Smooth muscle cell (in vitro differentiated cells): ENCODE measurements at regions not wholly inside any gene's neighbourhood (a gene's known extent, or its start where the extent isn't known, plus 50 kb on each side); places are given as distances from the start of the nearest gene placed in this dataset.

Experiments
- DNase-seq: peaks from one replicate; lab custom pipeline; 2025; ENCODE audit not compliant: unreplicated experiment; lab: John Stamatoyannopoulos, UW
- H2AFZ ChIP-seq: fragments of 200-600 bp; sonication (generic); 2 replicates; pipeline ENCODE4 v1.6.0; 2016; ENCODE audit warnings: antibody characterized with exemption, low read depth, mild to moderate bottlenecking
- H3F3A ChIP-seq: fragments of 200-600 bp; sonication (generic); 2 replicates; pipeline ENCODE4 v1.6.0; 2017; ENCODE audit warnings: antibody characterized with exemption, low read depth
- H3K27ac ChIP-seq: fragments of 200-600 bp; sonication (generic); 2 replicates; pipeline ENCODE4 v1.5.1; 2016; ENCODE audit warnings: low read depth, mild to moderate bottlenecking
- H3K27me3 ChIP-seq: fragments of 200-600 bp; sonication (generic); 2 replicates; pipeline ENCODE4 v1.6.1; 2016; ENCODE audit warnings: low read depth, mild to moderate bottlenecking
- H3K36me3 ChIP-seq: fragments of 200-600 bp; sonication (generic); 2 replicates; pipeline ENCODE4 v1.5.1; 2016; ENCODE audit warnings: low read depth
- H3K4me1 ChIP-seq: fragments of 200-600 bp; sonication (generic); 2 replicates; pipeline ENCODE4 v1.5.1; 2016; ENCODE audit warnings: low read depth
- H3K4me2 ChIP-seq: fragments of 200-600 bp; sonication (generic); 2 replicates; pipeline ENCODE4 v1.6.0; 2016; ENCODE audit warnings: mild to moderate bottlenecking
- H3K4me3 ChIP-seq: fragments of 200-600 bp; sonication (generic); 2 replicates; pipeline ENCODE4 v1.5.1; 2016; ENCODE audit warnings: mild to moderate bottlenecking
- H3K79me2 ChIP-seq: fragments of 200-600 bp; sonication (generic); 2 replicates; pipeline ENCODE4 v1.6.0; 2016; ENCODE audit warnings: low read depth, mild to moderate bottlenecking
- H3K9ac ChIP-seq: fragments of 200-600 bp; sonication (generic); 2 replicates; pipeline ENCODE4 v1.6.0; 2016; ENCODE audit warnings: low read depth
- H3K9me3 ChIP-seq: fragments of 200-600 bp; sonication (generic); replicated peaks from 2 replicates; pipeline ENCODE4 v1.5.1; 2016; ENCODE audit warnings: low read depth
- H4K20me1 ChIP-seq: fragments of 200-600 bp; sonication (generic); 2 replicates; pipeline ENCODE4 v1.6.0; 2016; ENCODE audit warnings: low read depth
- WGBS: methylation state at CpG from one replicate; pipeline ENCODE4 v1.1.7; 2016; ENCODE audit warnings: low lambda C conversion rate; 5-methylcytosine and 5-hydroxymethylcytosine counted together
- TF ChIP-seq, protein P1 (sequence below): fragments of 200-600 bp; sonication (generic); IDR thresholded peaks from 2 replicates; pipeline ENCODE4 v1.5.1; 2017; ENCODE audit warnings: borderline replicate concordance, mild to moderate bottlenecking, antibody characterized with exemption; ENCODE audit not compliant: insufficient read depth, poor library complexity, severe bottlenecking

DNA sequence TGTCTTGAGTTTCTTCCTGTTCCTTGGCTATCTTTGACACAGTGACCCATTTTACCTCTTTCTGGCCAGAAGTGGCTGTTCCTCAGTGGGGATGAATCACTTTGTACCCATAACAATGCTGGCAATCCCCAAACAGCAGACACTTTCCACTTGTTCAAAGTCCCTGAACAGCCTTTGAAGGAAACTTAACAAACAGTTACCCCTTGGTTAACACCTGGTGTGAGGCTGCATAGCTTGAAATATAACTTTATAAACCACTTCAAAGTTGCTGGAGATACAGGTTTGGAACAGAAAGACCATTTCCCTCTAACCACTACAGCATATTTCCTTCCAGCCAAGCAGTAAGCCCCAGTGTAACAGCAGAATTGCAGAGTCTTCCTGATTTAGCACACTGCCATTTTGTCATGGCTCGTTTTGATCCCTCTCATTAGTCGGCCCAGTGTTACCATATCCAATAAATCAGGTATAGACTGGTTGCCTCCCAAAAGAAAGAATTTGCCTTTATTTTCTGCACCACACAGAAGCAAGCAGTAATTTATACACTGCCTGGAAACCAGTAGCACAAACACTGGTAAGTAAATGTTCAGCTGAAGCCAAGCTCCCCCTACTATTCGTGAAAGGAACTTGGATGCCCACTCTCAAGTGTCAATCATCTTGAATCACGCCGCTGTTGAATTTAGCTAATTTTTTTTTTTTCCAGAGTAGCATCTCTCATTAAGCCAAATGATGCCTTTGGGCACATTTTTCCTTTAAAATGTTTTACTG is 225.9 kb downstream of the PIK3R1 start:
- no peak overlapping the region for H3K27ac ChIP-seq
- peaks cover 3% of the 10 kb centered on the region for H3K4me1 ChIP-seq
- no peak overlapping the region for H3K4me3 ChIP-seq
- H3K9me3 ChIP-seq: no peaks in the 10 kb centered on the region
- TF ChIP-seq, protein P1, sequence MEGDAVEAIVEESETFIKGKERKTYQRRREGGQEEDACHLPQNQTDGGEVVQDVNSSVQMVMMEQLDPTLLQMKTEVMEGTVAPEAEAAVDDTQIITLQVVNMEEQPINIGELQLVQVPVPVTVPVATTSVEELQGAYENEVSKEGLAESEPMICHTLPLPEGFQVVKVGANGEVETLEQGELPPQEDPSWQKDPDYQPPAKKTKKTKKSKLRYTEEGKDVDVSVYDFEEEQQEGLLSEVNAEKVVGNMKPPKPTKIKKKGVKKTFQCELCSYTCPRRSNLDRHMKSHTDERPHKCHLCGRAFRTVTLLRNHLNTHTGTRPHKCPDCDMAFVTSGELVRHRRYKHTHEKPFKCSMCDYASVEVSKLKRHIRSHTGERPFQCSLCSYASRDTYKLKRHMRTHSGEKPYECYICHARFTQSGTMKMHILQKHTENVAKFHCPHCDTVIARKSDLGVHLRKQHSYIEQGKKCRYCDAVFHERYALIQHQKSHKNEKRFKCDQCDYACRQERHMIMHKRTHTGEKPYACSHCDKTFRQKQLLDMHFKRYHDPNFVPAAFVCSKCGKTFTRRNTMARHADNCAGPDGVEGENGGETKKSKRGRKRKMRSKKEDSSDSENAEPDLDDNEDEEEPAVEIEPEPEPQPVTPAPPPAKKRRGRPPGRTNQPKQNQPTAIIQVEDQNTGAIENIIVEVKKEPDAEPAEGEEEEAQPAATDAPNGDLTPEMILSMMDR: no peak
- no peak for DNase-seq
- H2AFZ ChIP-seq: no peak overlapping the region
- no peaks in the 10 kb centered on the region for H4K20me1 ChIP-seq
- no peaks in the 10 kb centered on the region for H3F3A ChIP-seq
- WGBS: 87% methylated on average over 5 of the region's 5 CpGs
- no peaks in the 10 kb centered on the region for H3K36me3 ChIP-seq
- no peak overlapping the region for H3K9ac ChIP-seq
- no peak overlapping the region for H3K4me2 ChIP-seq
- H3K27me3 ChIP-seq: no peaks in the 10 kb centered on the region
- H3K79me2 ChIP-seq: no peaks in the 10 kb centered on the region

DNA sequence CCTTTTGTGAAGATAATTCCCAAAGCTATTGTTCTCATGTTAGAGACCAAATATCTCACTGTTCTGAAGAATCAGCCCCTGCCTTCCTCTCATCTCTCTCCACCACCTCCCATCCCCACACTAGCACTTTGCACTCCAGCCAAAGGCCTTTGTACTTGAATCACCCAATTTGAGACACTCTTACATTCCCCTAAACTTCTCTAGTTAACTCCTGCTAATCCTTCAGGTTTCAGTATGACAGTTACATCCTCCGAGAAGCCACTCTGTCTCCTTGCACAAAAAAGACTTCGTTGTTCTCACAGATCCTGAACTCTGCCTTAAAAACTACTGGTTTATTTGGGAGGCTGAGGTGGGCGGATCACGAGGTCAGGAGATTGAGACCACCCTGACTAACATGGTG is 227.5 kb downstream of the PIK3R1 start:
- H3K27ac ChIP-seq: no peak overlapping the region
- no peaks in the 10 kb centered on the region for H4K20me1 ChIP-seq
- no peak overlapping the region for H3K4me3 ChIP-seq
- WGBS: 88% methylated on average over 4 of the region's 4 CpGs
- H3K79me2 ChIP-seq: no peaks in the 10 kb centered on the region
- H3K4me2 ChIP-seq: no peak overlapping the region
- H3K27me3 ChIP-seq: no peaks in the 10 kb centered on the region
- no peaks in the 10 kb centered on the region for H3K36me3 ChIP-seq
- DNase-seq: no peak
- no peaks in the 10 kb centered on the region for H3F3A ChIP-seq
- H3K9ac ChIP-seq: no peak overlapping the region
- no peak overlapping the region for H2AFZ ChIP-seq
- H3K9me3 ChIP-seq: no peaks in the 10 kb centered on the region
- H3K4me1 ChIP-seq: peaks cover 3% of the 10 kb centered on the region
- TF ChIP-seq, protein P1: no peak

DNA sequence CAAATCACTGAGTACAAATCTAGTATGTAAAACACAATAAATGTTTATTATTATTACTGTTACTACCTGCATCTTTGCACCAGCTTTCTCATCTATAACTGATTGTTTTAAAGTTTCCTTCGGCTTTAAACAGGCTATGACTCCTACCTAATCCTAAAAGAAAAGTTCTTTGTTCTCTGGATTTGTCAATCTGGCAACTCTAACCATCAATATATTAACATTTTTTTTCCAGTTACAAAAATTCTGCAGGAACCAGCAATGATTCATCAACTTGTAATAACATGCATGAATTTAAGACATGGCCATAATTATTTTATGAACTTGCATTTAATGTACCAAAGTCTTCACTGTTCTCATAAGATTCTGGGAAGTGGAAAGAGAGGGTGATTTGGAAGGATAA is 228.5 kb downstream of the PIK3R1 start:
- Histone ChIP-seq H3K36me3 (no peaks in the 10 kb centered on the region), H2AFZ (no peak overlapping the region), H3K79me2 (no peaks in the 10 kb centered on the region), H3K9ac (no peak overlapping the region), H4K20me1 (no peaks in the 10 kb centered on the region), H3K9me3 (no peaks in the 10 kb centered on the region), H3K4me3 (no peak overlapping the region), H3K27ac (no peak overlapping the region), H3K27me3 (no peaks in the 10 kb centered on the region), H3F3A (no peaks in the 10 kb centered on the region), H3K4me2 (no peak overlapping the region), H3K4me1 (peaks cover 3% of the 10 kb centered on the region)
- TF ChIP-seq, protein P1: no peak
- no peak for DNase-seq
- WGBS: 90% methylated on average over 1 of the region's 1 CpG

DNA sequence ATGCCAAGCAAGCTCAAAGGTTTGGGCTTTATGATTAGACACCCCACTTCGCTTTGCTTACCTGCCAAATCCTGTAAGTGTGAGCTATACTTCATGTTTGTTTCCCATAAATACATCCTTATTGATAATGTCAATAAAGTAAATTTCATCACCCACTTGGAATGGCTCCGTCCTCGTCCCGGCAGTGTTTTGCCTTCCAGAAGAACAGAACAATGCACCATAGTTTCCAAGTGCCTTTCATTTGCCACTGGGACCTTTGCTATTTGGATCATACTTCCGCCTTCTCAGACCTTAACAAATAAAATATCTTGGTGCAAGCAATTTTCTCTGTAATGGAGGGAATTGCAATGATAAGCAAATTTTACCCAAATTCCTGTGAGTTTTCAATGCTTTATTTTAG is 229.3 kb downstream of the PIK3R1 start:
- no peak for DNase-seq
- Histone ChIP-seq H3K27ac (no peak overlapping the region), H3K4me2 (no peak overlapping the region), H3K36me3 (no peaks in the 10 kb centered on the region), H3K4me3 (no peak overlapping the region), H4K20me1 (no peaks in the 10 kb centered on the region), H3K9me3 (no peaks in the 10 kb centered on the region), H3K4me1 (peaks cover 3% of the 10 kb centered on the region), H3K79me2 (no peaks in the 10 kb centered on the region), H3K27me3 (no peaks in the 10 kb centered on the region), H3F3A (no peaks in the 10 kb centered on the region), H2AFZ (no peak overlapping the region), H3K9ac (no peak overlapping the region)
- TF ChIP-seq, protein P1: no peak
- 97% methylated on average over 5 of the region's 5 CpGs for WGBS
